Left renal pelvis (tissue), 4 donors: ENCODE measurements at regions not wholly inside any gene's neighbourhood (a gene's known extent, or its start where the extent isn't known, plus 50 kb on each side); places are given as distances from the start of the nearest gene placed in this dataset.
A peak's percentile ranks its signal among the peaks of the same experiment; 100 is the strongest.
"Not testable (repeated sequence)": the region's sequence is repeated elsewhere in the genome, so short reads cannot be mapped to it uniquely, and the experiment has no call there.

ENCODE experiments used
- DNase-seq, 4 donors: peaks; one replicate each; pipeline ENCODE4 v3.0.0-alpha.2; 2013; ENCODE audit warnings: low read depth in 4 of 4, low spot score in 3 of 4

DNA sequence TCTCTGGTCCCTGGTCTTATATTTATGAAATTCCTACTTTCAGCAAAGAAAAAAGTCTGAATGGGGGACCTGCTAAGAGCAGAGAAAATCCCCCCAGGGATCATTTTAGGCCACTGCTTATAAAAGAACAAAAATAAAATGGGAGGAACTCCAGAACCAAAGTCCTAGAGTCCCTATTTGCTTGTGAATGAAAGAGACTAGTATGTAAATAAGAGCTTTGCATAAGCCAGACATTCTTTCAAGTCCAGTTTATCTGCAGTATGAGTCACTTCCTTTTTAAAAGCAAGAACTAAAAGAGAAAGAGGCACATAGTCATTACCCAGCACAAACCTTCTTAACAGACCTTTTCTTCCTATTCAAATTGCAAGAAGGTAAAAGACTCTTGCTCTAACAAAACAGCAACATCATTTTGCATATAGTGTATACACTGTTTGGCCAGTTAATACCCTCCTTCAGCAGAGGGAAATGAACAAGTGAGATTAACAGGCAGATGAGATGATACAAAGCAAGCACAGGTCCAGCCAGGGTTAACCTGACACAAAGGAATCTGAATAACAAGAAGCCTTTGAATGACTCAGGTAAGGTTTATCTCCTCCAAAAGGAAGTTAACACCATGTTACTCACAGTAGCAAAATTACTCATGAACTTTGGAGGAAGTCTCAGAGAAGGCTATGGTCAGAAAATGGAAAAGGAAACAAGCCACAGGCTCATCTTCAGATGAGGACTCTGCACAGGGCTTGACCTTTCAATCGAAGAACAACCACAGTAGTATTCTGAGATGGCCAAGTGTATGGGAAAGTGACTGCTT is 87.3 kb downstream of the PHLDA1 start:
- DNase-seq = no peak

GRCh38 chr12:75943730-75944096 is 87.9 kb downstream of the PHLDA1 start:
- DNase-seq = no peak

- not testable (repeated sequence) for DNase-seq
These were observed 89.9 kb downstream of the PHLDA1 start for GRCh38 chr12:75941661-75942060.

DNA sequence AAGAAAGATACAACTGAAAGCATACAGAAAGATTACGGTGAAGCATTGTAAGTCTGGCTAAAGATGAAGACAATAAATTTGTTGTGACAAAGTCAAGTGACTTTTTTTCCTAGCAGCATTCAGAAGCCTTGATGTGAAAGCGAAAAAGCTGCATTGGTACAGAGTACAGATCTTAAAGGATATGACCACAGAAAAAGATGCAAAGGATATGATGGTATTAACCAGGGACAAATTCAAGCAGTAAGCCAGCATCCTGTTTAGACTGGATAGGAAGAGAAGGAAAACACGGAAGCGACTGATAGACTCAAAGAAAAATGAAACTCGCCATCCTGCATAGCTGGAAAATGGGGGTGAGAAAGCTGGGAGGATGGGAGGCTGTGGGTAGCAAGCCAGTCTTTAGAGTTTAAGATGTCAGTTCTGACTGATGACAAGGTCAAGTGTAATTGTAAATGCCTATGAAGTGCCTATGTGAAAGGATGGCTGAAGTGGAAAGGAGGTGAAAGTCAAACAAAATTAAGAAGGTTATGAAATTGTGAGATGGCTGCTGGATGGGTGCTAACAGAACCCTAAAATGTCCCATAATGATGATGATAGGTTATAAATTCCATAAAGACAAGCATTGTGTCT is 92.4 kb downstream of the PHLDA1 start:
- DNase-seq = no peak

- DNase-seq = peak in 1 of 4 donors; percentile 26
These were observed 93.4 kb downstream of the PHLDA1 start for GRCh38 chr12:75938189-75938588.

- no peak for DNase-seq
These were observed 94.1 kb downstream of the PHLDA1 start for GRCh38 chr12:75937486-75937885.

- peak in 1 of 4 donors; percentile 49 for DNase-seq
These were observed 94.8 kb downstream of the PHLDA1 start for GRCh38 chr12:75936515-75937440.

- no peak for DNase-seq
These were observed 95.9 kb downstream of the PHLDA1 start for GRCh38 chr12:75935539-75936242.

- DNase-seq = no peak
These were observed 98.5 kb downstream of the PHLDA1 start for GRCh38 chr12:75933101-75933500.

DNA sequence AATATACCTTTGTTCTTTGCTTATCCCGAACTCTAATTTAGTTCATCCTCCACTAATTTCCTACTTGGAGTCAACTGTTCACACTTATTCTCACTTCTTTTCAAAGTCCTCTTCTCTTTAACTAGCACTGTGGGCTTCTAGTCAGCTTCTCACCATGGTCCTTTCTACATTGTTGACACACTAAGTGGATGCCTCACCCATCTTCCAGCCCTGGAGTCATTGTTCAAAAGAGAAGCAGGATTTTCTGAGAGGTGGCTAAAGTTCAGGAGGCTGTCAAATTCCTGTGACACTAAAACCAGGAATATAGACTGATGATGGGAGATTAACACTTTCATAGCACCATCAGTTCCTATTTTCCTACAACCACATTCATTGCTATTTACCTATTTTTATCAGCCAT is 99.3 kb downstream of the PHLDA1 start:
- no peak for DNase-seq

DNA sequence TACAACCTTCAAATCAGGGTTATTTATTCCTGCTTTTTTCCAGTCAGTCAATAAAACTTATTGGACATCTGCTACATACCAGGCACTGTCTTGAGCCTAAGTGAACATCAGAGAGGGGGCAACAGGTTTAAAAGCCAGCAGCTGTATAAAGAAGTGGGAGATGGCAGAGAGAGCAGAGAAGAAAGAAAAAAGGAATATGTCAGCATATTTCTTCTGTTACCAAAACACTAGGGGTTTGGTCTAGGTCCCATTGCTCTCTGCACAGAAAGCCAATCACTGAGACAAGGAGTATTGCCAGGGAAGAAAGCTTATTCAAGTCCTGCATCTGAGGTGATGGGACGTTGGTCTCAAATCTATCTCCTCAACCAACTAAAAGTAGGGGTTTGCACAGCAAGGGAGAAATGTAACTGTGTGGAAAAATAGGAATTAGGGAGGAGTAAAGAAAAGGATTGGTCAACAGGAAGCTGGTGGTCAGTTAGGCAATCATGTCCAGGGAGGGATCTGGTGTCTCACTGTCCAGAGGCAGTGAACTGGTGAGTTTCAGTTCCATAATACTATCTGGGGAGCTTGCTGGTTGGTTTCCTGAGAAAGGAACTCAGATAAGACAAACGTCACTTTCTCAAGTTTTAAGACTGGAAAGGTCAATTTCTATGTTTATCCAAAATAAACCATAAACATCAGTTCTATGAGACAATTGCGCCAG is 107.5 kb downstream of the PHLDA1 start:
- no peak for DNase-seq

DNA sequence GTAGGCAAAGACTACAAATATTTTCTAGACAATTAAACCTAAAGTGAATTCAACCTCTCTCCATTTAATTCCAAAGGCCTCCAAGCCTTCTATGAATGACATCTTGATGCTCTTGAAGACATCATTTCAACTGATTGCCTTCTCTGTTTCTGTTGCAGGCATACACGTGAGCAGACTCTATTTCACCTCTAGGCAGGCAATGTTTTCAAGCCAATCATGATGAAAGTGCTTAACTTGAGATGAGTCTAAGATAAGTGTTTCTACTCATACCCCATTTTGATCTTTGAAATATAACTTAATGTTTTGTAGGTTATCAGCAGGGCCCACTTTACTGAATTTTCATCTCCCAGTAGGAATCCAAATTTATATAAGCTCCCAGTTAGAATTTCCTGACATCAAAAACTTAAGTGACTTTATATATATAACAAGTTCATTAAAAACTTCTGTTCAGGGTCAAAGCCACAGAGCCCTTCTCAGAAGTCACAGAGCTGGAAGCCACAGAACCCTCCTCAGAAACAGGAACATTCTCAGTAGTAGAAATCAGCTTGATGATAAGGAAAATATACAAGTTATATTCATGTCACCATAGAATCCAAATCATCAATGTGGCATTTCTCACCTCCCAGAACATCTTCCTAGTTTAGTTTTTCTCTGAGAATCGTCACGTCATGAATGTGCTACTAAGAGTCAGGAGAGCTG is 108.5 kb downstream of the PHLDA1 start:
- DNase-seq = no peak

DNA sequence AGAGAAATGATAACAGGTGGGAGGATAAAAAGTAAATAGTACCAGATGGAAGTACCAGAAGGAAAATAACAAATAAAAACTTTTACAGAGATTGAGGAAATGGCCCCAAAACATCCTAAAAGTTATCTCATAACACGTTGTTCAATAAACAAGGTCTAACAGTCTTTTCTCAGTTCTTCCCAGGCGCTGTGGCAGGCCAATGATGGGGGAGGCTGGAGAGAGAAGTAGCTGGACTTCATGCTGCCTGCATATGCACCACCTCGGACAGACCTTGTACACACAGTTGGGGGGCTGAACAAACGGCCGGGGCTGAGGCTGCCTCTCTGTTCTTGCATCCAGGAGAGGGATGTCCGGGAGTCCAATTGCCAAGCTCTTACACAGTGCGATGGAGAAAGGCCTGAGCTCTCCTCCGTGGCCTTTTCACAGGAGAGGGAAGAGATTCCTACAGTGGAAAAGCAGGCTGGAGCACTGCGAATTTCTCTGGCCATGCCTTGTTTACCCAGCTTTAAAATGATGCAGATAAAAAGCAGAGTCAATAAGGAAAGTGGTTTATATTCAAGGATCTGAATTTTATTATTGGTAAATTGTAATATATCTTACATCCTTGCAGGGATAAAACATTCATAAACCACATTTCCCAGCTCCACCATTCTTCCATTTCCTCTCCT is 109.8 kb downstream of the PHLDA1 start:
- no peak for DNase-seq

- no peak for DNase-seq
These were observed 113.9 kb downstream of the PHLDA1 start for GRCh38 chr12:75917715-75918114.

DNA sequence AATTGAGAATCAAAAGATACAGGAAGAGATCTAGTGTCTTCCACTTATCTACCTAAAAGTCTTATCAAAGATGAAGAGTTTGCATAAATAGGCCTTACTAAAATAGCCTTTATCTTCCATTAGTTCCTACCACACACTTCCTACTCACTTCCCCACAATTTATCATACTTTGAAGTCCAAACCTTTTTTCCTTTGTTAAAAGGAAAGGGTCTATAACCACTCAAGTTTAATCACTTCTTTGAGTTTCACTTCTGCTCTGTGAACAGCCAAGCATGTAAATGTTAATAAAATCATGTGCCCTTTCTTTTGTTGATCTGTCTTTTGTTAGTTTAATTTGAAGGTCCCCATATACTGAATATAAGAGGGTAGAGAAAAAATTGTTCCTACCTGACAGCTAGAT is 114.5 kb downstream of the PHLDA1 start:
- DNase-seq = no peak

DNA sequence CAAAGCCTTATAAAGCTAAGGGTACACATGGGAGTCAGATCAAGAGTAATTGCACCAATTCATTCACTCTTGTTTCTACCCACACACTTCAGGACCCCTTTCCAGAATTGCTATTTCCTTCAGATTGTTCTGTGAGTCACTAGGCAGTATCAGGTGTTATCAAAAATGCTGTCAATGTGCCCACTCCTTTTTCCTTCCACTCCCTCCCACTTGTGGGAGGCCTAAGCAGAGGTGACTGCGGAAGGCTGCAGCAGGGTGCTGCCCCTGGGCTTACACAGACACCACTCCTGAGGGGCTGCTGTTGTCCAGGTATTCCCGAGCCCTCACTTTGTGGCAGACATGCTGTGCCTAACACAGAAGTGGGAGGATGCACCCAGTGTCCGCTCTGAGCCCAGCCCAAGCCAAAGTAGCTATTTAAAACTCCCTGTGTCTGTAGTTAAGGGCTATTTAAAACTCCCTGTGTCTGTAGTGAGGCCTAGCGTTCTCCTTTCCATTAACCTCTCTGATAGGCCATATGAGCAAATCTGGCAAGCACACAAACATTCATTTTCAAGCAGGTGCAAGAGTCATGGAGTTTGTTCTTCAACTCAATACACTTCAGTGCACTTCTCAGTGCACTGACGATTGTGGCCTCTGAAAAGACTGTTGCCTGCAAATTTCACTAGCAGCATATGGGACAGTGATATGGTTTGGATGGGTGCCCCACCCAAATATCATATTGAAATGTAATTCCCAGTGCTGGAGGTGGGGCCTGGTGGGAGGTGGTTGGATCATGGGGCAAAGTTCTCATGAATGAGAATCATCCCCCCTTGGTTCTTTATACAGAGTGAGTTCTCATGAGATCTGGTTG is 117.8 kb downstream of the PHLDA1 start:
- no peak for DNase-seq

DNA sequence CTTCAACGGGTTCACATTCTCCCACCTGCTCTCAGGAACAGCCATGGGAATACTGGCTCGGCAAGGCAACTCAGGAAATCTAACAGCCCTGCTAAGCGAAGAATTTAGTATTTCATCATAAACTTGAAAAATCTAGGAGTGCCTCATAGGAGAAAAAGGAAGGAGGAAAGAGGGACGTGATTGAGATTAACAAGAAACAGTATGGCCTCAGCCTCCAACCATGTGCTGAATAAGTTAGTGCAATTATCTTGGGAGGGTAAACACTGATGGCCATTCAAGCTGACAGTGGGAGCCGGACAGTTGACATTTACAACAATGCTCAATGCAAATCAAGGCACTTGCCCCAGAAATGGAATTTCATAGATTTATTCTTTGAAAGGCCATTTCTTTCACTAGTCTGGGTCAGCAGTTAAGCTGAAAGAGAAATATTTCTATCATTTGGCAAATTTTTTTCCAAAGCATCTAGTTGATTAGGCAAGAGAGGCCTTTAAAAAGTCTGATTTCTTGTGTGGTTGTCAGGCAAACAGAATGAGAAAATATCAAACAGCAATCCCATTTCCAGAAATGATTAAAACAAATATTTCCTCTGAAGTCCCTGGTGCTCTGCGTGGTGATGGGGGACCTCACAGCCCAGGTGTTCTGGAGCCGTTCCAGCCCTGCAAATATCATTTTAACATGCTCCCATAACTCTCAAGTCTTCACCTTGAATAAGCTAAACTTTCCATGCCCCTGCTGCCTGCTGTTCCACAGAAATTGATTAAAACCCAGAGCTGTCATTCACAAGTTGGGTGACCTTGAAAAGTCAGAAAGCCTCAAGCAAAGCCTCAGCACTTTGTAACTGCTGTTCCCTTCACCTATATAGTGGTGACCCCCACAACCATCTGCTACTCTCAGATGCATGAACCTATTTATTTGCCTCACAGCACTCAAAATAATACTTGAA is 121.6 kb downstream of the PHLDA1 start:
- no peak for DNase-seq
